Glomerular visceral epithelial cell (primary cell): ENCODE measurements at regions not wholly inside any gene's neighbourhood (a gene's known extent, or its start where the extent isn't known, plus 50 kb on each side); places are given as distances from the start of the nearest gene placed in this dataset.

Experiments
- DNase-seq: peaks from one replicate; pipeline ENCODE4 v3.0.0-alpha.2; 2016; ENCODE audit errors: extremely low spot score

GRCh38 chr19:31501427-31502195 lies 152.4 kb upstream of the TSHZ3 start:
- DNase-seq: no peak

- DNase-seq: no peak
Measured at GRCh38 chr19:31502536-31503170, 153.4 kb upstream of the TSHZ3 start.

GRCh38 chr19:31503211-31503610 lies 154.0 kb upstream of the TSHZ3 start:
- DNase-seq: no peak

GRCh38 chr19:31504221-31504620 lies 155.0 kb upstream of the TSHZ3 start:
- no peak for DNase-seq

GRCh38 chr19:31505596-31505910 lies 156.3 kb upstream of the TSHZ3 start:
- DNase-seq: no peak

GRCh38 chr19:31506102-31506501 lies 156.9 kb upstream of the TSHZ3 start:
- DNase-seq: no peak

GRCh38 chr19:31510635-31511034 lies 161.4 kb upstream of the TSHZ3 start:
- no peak for DNase-seq

- DNase-seq: no peak
Measured at GRCh38 chr19:31511098-31511497, 161.9 kb upstream of the TSHZ3 start.

GRCh38 chr19:31511696-31512095 lies 162.5 kb upstream of the TSHZ3 start:
- DNase-seq: no peak

- DNase-seq: no peak
Measured at GRCh38 chr19:31512181-31512970, 163.1 kb upstream of the TSHZ3 start.

- DNase-seq: no peak
Measured at GRCh38 chr19:31513841-31514240, 164.6 kb upstream of the TSHZ3 start.

- no peak for DNase-seq
Measured at GRCh38 chr19:31515931-31516330, 166.7 kb upstream of the TSHZ3 start.

GRCh38 chr19:31516756-31517155 lies 167.5 kb upstream of the TSHZ3 start:
- no peak for DNase-seq

- no peak for DNase-seq
Measured at GRCh38 chr19:31517224-31518180, 168.3 kb upstream of the TSHZ3 start.

- DNase-seq: no peak
Measured at GRCh38 chr19:31518216-31519020, 169.2 kb upstream of the TSHZ3 start.

- DNase-seq: no peak
Measured at GRCh38 chr19:31519256-31519655, 170.0 kb upstream of the TSHZ3 start.

GRCh38 chr19:31519908-31520307 lies 170.7 kb upstream of the TSHZ3 start:
- DNase-seq: no peak

GRCh38 chr19:31520633-31521032 lies 171.4 kb upstream of the TSHZ3 start:
- DNase-seq: no peak

- DNase-seq: no peak
Measured at GRCh38 chr19:31525610-31526147, 176.4 kb upstream of the TSHZ3 start.

GRCh38 chr19:31527443-31527842 lies 178.2 kb upstream of the TSHZ3 start:
- no peak for DNase-seq

GRCh38 chr19:31528261-31528660 lies 179.0 kb upstream of the TSHZ3 start:
- no peak for DNase-seq
